ENCODE measurements at regions not wholly inside any gene's neighbourhood (a gene's known extent, or its start where the extent isn't known, plus 50 kb on each side); places are given as distances from the start of the nearest gene placed in this dataset.
"Not testable (repeated sequence)": the region's sequence is repeated elsewhere in the genome, so short reads cannot be mapped to it uniquely, and the experiment has no call there.

DNA sequence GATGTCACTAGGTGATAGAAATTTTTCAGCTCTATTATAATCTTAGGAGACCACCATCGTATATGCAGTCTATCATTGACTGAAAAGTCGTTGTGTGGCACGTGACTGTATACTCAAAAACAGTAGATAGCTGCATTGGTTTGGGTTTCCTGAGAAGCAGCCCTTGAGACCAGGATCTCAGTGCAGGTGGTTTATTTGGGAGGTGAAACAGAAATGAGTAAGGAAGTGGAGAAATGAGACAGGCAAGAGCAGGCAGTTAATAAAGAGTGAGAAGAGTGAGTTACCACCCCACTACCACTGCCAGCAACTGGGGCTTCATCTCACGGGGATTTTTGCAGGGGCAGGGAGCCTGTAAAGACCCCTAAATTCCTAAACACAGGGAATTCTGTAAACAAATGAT lies 221.0 kb downstream of the SHQ1 start:
- DNase-seq: no peak

DNA sequence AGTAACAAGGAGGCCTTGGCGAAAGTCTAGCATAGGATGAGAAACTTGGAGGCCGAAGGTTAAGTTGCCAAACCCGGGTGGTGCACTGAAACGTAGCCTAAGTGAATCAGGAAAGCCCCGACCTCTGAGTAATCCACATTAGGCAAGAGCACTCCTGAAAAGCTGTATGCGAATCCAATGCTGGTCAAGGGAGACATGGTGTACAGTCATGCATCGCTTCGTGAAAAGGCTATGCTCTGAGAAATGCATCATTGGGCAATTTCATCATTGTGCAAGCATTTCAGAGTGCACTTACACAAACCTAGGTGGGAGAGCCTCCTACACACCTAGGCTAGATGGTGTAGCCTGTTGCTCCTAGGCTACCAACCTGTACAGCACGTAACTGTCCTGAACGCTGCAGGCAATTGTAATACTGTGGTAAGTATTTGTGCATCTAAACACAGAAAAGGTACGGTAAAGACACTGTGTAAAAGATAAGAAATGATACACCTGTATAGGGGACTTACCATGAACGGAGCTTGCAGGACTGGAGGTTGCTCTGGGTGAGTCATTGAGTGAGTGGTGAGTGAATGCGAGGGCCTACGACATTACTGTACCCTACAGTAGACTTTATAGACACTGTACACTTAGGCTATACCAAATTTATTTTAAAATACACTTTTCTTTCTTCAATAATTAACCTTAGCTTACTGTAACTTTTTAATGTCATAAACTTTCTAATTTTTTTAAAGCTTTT lies 222.5 kb downstream of the SHQ1 start:
- DNase-seq: no peak
- ATAC-seq: peak; percentile 70

More for the DNA sequence above, 221.0 kb downstream of the SHQ1 start:
- no peak for ATAC-seq

DNA sequence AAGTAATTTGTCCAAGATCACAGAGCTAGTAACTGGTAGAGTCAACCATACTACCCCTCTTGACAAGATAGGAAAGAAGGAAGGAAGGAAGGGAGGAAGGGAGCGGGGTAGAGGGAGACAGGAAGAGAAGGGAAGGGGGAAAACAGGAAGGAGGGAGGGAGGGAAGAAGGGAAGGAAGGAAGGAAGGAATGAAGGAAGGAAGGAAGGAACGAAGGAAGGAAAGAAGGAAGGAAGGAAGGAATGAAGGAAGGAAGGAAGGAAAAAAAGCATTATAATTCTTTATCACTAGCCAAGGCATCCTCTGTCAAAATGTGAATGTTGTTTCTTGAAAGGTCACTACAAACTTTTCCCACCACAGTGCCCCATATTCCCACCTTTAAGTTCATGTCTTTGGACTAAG lies 223.6 kb downstream of the SHQ1 start:
- ATAC-seq (no peak), DNase-seq (no peak)

DNA sequence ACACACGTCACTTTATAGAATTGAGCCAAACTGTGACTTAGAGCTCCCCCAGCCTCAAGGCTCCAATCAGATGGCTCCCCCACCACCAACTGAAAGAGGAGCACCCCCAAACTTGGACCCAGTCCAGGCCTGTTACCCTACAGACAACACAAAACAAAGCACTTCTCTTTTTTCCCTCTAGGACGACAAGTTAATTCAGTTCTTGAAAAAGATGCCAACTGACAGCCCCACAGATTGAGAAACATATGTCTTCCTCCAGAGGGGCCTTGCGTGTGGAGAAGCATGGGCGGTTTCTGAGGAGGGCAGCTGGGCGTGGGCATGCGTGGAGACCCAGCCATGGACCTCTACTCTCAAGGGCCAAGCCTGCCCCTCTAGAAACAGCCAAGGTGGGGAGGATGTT lies 229.5 kb downstream of the SHQ1 start:
- no peak for ATAC-seq
- DNase-seq: no peak

DNA sequence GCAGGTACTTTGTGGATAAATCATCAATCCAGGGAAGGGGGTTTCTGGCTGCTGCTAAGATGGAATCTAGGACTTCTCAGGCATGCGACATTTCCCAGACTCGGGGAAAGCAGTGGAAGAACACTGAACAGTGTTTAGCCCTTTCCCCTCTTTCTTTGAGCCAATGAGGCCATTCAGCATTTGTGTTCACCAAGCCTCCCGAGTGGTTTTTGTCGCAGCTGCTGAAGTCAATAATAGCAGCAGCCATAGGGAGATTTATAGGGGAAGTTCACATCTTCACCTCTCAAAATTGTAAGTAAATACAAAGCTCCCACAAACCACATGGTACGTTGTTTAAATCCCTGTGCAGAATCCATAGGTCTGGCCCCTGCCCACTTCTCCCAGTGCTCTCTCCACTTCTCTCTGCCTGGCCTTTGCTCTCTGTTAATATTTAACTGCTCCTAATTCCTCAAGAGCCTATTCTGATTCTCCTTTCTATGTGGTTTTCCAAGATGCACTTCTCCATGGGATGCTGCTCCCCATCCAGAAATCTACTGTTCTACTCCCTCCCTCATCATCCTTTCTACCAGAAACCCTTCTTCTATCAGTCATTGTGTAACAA lies 230.7 kb downstream of the SHQ1 start:
- DNase-seq (no peak), ATAC-seq (no peak)

DNA sequence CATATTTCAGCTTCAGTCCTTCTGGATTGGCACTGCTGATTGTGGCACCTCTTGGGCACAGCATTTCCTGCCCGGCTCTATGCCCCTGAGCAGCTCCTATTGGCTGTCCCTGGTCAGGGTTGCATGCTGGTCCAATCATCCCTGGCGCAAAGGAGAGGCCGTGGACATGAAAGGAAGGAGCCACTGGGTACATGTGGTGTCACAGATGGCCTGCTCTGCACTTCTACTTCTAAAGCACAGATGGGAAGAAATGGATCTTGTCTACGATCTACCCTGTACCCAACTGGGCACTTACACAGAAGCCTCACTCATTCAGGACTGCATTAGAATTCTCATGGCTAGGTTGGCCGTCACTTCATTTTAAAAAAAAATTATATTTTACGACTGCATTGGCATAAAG lies 232.5 kb downstream of the SHQ1 start:
- ATAC-seq (no peak), DNase-seq (no peak)

DNA sequence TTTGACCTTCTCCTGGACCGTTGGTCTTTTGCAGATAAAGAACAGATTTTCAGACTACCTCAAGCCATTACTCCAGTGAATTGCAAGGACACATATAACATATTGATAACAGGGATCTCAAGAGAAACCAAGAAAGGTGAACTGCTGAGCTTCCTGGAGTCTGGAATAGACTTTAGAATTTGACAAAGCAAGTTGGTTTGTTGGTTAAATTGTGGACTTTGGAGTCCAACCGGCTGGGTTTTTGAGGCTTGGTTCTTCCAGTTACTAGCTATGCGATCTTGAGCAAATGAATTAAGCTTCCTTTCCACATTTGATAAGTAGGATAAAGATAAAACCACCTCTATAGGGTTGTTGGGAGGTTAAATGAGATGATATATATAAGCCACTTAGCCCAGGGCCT lies 233.1 kb downstream of the SHQ1 start:
- ATAC-seq: no peak
- no peak for DNase-seq

DNA sequence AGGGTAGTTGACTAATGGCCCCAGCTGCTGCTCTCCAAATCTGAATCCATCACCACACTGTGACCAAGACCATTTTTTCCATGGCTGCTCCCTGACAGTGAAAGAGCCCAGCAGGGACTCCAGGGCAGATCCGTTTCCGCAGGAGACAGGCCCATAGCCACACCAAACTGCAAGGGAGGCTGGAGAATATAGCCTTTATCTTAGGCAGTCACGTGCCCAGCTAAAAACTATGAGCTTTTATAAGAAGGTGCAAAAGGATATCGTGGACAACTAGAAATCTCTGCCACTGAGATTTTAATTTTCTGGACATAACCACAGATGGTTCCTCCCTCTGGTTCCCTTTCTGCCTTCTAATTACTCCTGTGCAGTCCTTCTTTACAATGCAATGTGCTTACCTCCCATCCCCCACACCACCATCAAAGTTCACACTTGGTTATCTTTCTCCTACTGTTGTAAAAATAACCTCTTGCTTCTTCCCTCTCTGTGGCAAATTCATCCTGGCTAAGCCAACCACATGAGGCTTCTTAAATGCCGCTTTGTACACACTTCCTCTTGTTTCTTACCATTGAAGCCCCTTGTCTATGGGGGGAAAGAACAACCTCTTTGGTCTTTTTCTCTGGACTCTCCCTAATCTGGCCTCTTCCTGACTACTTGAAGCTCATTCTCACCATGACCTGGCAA lies 233.7 kb downstream of the SHQ1 start:
- ATAC-seq (no peak), DNase-seq (no peak)

DNA sequence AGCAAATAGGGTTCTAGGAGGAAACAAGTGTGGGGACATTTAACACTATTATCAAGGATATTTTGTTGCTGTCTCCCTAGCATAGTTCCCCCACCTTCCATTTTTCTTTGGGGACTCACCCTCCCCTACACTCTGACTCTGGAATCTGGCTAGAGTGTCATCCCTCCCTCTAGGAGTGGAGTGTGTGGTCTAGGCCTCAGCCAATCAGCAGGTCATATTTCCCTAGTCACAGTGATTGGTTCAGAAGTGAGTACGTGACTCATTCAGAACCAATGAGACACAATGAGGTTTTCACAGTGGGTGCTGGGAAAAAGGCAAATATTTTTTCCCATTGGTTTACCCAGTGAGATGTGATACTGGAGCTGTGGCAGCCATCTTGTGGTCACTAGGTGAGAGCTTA lies 234.4 kb downstream of the SHQ1 start:
- ATAC-seq (no peak), DNase-seq (no peak)

DNA sequence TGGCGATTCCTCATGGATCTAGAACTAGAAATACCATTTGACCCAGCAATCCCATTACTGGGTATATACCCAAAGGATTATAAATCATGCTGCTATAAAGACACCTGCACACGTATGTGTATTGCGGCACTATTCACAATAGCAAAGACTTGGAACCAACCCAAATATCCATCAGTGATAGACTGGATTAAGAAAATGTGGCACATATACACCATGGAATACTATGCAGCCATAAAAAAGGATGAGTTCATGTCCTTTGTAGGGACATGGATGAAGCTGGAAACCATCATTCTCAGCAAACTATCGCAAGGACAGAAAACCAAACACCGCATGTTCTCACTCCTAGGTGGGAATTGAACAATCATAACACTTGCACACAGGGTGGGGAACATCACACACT lies 239.1 kb downstream of the SHQ1 start:
- not testable (repeated sequence) for DNase-seq, ATAC-seq

DNA sequence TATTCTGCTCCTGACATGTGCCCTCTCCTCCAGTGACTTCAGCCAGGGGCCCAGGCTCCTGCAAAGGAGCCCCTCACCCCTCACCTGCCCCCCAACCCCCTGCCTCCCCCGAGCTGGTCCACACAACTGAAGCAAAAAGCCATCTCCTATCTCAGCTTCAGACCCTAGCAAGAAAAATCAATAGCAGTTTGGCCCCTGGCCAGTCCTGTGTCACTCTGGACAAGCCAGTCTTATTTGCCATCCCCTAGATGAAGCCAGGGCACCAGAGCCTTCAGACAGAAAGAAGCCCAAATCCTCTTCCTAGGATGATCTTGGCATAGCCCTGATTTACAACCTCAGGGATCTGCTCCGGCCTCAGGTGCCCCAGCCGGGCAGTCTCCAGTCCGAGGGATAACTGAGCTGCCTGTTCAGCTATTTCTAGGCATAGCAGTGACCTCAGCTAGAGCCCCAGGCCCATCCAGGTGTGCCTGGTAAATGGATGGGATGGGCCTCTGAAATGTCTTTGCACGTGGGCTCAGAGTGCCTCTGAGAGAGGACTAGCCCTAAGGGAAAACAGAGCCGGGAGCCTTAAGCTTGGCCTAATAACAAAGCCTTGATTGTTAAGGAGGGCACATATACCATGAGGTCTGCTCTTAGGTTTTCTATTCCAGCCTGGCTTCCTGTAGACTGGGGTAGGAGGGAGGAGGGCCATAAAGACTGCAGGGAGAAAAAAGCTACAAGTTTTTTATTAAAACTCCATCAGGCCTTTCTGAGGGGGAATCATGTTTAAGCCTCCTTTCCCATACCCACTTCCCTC lies 242.0 kb downstream of the SHQ1 start:
- DNase-seq: no peak
- ATAC-seq: no peak

DNA sequence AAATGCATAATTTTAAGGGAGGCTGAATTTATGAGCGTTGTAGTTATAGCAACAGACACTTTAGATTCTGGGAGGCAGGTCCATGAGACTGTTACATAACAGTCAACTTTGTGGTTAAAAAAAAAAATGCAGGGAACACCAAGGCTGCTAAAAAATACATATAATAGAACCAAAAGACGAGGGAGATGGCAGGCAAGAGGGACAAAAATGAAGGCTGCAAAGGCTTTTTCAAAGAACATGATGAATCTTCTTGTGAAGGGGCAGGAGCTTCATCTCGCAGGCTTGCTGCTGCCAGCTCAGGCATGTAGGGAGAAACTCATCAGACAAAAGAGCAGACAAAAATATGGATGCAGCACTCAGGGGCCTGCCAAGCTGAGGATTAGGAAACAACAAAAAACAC lies 243.9 kb downstream of the SHQ1 start:
- DNase-seq (no peak), ATAC-seq (no peak)

DNA sequence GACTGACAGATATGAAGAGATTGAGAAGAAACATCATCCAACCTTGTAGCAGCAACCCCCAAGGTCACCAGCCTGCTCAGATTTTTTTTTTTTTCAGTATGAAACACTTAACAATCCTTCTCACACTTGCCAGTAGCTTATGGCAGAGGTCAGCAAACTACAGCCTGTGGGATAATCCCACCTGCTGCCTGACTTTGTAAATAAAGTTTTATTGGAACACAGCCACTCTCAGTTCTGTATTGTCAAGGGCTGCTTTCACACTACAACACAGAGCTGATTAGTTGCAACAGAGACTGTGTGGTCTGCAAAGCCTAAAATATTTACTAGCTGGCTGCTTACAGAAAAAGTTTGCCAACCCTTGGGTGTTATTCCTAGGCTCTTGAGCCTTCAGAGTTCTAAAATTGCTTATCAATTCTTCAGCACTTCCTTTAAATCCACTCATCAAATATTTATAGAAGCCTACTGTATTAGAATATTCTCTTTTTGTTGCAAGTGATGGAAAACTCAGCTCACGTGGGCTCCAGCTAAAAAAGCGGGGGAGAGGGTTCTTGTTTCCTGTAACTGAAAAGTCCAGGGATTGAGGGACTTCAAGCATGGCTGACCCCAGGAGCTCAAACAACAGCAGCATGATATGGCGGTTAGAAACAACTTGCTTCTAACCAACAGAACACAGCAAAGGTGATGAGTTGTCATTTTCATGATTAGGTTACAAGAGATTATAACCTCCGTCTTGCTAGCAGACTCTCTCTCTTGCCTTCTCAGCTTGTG lies 246.1 kb downstream of the SHQ1 start:
- no peak for DNase-seq
- ATAC-seq: no peak

DNA sequence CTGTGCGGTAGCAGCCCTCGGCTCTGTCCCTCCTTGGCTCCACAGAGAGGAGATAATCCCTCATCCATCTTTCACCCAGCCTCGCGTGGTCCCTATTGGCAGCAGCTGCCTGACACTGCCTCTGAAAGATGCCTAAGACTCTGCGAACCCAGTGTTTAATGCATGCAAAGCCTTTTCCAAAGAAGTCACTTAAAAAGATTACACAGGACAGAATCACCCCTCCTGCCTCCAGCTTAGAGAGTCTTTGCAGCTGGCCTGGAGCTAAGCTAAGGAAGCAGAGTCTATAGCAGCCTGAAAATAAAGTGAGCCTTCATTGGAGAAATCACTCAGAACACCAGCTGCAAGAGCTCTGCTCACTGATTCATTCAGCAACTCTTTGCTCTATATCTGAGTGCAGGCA lies 247.2 kb downstream of the SHQ1 start:
- peak; percentile 40 for ATAC-seq

DNA sequence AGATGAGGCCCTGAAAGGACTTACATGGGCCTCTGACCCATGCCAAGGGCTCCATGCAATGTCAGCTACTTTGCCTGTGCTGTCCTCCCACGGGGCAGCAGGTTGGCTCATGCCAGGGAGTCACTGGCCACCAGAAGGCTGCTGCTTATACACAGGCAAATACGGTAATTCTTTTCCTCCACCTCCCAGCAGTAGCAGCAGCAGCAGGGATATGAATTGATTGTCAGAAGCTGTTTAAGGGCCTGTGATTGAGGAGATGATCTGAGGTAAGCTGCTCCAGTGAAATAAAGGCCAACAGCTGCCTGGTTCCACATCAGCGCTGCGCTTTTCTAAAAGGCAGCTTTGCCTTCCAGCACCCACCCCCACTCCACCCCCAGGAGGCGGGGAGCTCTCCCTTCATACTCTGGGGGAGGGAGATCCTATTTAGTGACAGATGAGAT lies 250.5 kb downstream of the SHQ1 start:
- ATAC-seq: no peak

More for the DNA sequence above, 247.2 kb downstream of the SHQ1 start:
- no peak for DNase-seq

DNA sequence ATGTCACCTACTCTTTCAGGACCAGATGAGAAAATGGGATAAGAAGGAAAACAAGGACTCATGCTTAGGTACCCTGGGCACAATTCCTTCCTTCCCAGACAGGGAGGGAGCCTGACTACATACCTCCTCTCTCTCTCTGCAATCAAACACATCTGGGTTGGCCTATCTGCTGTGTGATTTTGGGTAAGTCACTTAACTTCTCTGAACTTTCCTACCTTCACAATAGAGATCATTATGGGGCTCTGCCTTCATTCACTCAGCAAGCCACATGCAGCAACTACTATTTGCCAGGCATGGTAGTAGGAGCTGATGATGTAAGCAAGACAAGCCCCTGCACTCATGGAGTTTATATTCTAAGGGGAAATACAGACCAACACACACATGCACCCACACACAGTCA lies 251.2 kb downstream of the SHQ1 start:
- no peak for ATAC-seq
- no peak for DNase-seq

More for the DNA sequence above, 250.5 kb downstream of the SHQ1 start:
- no peak for DNase-seq

DNA sequence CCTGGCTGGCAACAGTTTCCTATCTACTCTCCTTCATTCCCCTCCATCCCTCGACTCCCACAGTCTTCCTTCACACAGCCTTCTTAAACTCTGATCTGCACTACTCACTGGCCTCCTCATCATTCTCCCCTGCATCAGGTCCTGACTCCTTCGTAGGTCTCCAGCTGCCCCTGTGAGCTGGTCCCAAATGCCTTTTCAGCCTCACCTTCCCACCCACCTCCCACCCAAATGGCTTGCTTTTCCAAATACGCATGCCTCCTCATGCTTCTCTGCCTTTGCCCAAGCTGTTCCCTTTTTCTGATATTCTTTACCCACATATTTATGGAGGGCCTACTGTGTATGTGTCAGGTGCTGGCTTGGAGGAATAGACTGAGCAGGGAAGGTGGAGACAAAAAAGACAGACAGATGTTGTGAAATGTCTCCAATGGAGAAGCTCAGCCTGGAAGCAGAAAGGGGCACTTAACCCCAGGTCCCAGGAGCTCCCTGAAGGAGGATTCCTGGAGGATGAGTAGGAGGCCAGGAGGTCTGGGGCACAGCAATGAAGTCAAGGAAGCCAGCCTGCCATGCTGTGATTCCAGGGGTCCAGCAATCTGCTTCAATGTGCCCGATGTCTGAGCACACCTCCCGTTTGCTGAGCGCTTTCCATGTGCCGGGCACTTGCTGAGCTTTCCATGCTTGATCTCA lies 252.2 kb downstream of the SHQ1 start:
- DNase-seq (no peak), ATAC-seq (no peak)

DNA sequence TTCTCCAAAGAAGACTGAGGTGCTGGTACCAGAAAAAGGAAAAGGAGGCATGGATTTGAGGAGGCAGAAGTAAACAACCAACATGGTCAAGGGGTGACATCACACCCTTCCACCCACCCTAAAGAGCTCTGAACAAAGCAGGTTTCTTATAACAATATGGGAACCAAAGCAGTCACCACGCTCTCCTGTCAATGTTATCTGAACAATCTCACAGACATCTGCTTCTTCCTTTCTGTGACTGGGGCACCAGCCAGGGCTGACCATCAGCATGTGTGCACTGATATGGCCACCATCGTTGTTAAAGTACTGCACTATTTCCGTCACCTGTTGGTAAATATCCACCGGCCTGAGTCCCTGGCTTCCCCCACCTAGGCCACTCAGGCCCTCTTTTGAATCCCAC lies 252.9 kb downstream of the SHQ1 start:
- DNase-seq (no peak), ATAC-seq (no peak)

DNA sequence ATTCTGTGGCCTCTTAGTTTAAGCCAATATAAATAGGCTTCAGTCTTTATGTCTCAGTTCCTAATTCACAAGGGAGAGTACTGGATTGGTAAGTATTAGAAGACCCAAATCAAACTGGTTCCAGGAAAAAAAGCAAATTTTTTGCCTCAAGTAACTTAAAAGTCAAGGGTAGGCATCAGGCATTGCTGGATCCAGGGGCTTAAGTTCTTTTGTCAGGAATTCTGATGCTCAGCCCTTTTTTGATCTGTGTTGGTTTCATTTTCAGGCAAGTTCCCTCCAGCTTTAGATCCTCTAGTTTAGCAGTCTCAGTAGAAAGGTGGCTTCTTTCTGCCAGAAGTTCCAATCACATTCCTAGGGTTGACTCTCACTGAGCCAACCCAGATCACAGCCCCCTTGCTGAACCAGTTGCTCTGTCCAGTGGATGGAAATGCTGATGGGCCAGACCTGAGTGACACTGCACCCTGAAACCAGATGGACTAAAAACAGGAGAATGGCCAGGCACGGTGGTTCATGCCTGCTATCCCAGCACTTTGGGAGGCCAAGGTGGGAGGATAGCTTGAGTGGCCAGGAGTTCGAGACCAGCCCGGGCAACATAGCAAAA lies 253.5 kb downstream of the SHQ1 start:
- DNase-seq (no peak), ATAC-seq (no peak)

DNA sequence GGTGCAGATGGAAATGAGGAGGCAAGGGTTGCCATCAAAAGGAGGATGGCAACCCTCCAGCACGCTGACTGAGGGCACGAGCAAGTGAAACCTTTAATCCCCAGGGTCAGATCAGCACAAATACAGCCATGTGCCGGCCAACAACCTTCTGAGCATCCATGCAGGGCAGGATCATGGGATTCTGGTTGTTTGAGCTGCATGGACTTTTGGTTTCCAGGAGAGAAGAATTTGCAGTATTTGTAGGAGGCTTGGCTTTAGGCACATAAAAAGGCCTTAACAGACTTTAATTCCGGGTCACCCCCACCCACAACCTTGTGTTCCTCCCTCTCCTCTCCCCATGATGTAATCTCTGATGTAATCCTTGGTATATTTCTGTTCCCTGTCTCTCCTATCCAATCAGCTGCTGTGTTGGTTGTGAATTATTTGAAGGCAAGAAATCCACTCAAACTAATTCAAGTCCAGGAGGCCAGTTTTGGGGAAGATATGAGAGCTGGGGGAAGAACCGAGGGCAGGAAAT lies 254.3 kb downstream of the SHQ1 start:
- DNase-seq: no peak
- ATAC-seq: no peak
